K562 (cell line): ENCODE measurements at regions not wholly inside any gene's neighbourhood (a gene's known extent, or its start where the extent isn't known, plus 50 kb on each side); places are given as distances from the start of the nearest gene placed in this dataset.

Experiments
- CREB1 ChIP-seq, 2 experiments: sonication (generic) in 1 of 2; formaldehyde crosslinking in 1 of 2; IDR thresholded peaks; 2 replicates each; pipeline versions ENCODE4 v1.6.1 to v1.8.0; 2012 to 2022; ENCODE audit warnings: inconsistent platforms in 1 of 2, mild to moderate bottlenecking in 1 of 2, missing genetic modification reagents in 1 of 2, moderate library complexity in 1 of 2
- NCOR1 ChIP-seq: fragments of 450-650 bp; IDR thresholded peaks from 2 replicates; pipeline ENCODE4 v1.6.1; 2016; ENCODE audit warnings: mild to moderate bottlenecking, moderate library complexity
- PTBP1 ChIP-seq: fragments of 200-400 bp; formaldehyde crosslinking; IDR thresholded peaks from 2 replicates; pipeline ENCODE4 v1.6.1; 2017; ENCODE audit warnings: low read depth, low read length
- SAFB2 ChIP-seq: fragments of 200-400 bp; formaldehyde crosslinking; IDR thresholded peaks from 2 replicates; pipeline ENCODE4 v1.6.1; 2018; ENCODE audit warnings: borderline replicate concordance, low read length, low read depth, moderate library complexity; ENCODE audit not compliant: severe bottlenecking
- SMARCA5 ChIP-seq: fragments of 450-650 bp; IDR thresholded peaks from 2 replicates; pipeline ENCODE4 v1.6.1; 2016
- TBL1XR1 ChIP-seq, 2 experiments: IDR thresholded peaks; 2 replicates each; pipeline ENCODE4 v1.6.1; 2012; ENCODE audit warnings: improper control_type of control experiment in 2 of 2, low read length in 2 of 2, mild to moderate bottlenecking in 1 of 2
- THRB ChIP-seq: fragments of 450-650 bp; formaldehyde crosslinking; conservative IDR thresholded peaks from 2 replicates; pipeline ENCODE4 v1.4.0; 2022; ENCODE audit warnings: mild to moderate bottlenecking, missing genetic modification characterization
- TF ChIP-seq, protein P1 (sequence below): sonication (generic); formaldehyde crosslinking; IDR thresholded peaks from 2 replicates; pipeline ENCODE4 v1.8.0; 2022; ENCODE audit warnings: mild to moderate bottlenecking, missing genetic modification reagents

GRCh38 chr7:49721441-49721840, 52.0 kb upstream of the VWC2 start:
- TF ChIP-seq PTBP1 (no peak), SAFB2 (no peak), THRB (CRISPR knock-in tag) (no peak), CREB1 (IDR thresholded peaks at IDR 0.05) (no peak), CREB1 (CRISPR knock-in tag; IDR thresholded peaks at IDR 0.05) (no peak), TBL1XR1 (IDR thresholded peaks at IDR 0.05; ENCODE audit: low read length in 2 of 2) (no peak), NCOR1 (no peak), SMARCA5 (no peak)
- TF ChIP-seq, protein P1, sequence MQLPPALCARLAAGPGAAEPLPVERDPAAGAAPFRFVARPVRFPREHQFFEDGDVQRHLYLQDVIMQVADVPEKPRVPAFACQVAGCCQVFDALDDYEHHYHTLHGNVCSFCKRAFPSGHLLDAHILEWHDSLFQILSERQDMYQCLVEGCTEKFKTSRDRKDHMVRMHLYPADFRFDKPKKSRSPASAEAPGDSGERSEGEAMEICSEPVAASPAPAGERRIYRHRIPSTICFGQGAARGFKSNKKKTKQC (CRISPR knock-in tag), result no peak
